H9 (cell line): ENCODE measurements at regions not wholly inside any gene's neighbourhood (a gene's known extent, or its start where the extent isn't known, plus 50 kb on each side); places are given as distances from the start of the nearest gene placed in this dataset.
A peak's percentile ranks its signal among the peaks of the same experiment; 100 is the strongest.

ENCODE experiments used
- DNase-seq: peaks from one replicate; pipeline ENCODE4 v3.0.0-alpha.2; 2017
- H2AFZ ChIP-seq: one replicate; pipeline ENCODE4 v1.6.1; 2013; ENCODE audit warnings: mild to moderate bottlenecking, low read length, control low read depth, moderate library complexity
- H2AK5ac ChIP-seq: 2 replicates; pipeline ENCODE4 v1.6.1; 2013; ENCODE audit warnings: low read length, control low read depth, mixed read lengths; ENCODE audit not compliant: insufficient read length
- H2BK120ac ChIP-seq: one replicate; pipeline ENCODE4 v1.6.1; 2013; ENCODE audit warnings: low read depth, mild to moderate bottlenecking, low read length, control low read depth, inconsistent platforms; ENCODE audit not compliant: poor library complexity, severe bottlenecking
- H2BK12ac ChIP-seq: 2 replicates; pipeline ENCODE4 v1.6.1; 2013; ENCODE audit warnings: low read length, control low read depth, mixed read lengths, low read depth; ENCODE audit not compliant: insufficient read length
- H2BK15ac ChIP-seq: 2 replicates; pipeline ENCODE4 v1.6.1; 2013; ENCODE audit warnings: low read depth, low read length, control low read depth
- H2BK20ac ChIP-seq: one replicate; pipeline ENCODE4 v1.6.1; 2013; ENCODE audit warnings: low read depth, mild to moderate bottlenecking, low read length, control low read depth, inconsistent platforms; ENCODE audit not compliant: poor library complexity, severe bottlenecking
- H2BK5ac ChIP-seq: 2 replicates; pipeline ENCODE4 v1.6.1; 2013; ENCODE audit warnings: low read length, control low read depth, mixed read lengths; ENCODE audit not compliant: insufficient read length
- H3K14ac ChIP-seq: 2 replicates; pipeline ENCODE4 v1.6.1; 2013; ENCODE audit warnings: low read length, control low read depth; ENCODE audit not compliant: insufficient read depth
- H3K18ac ChIP-seq: 2 replicates; pipeline ENCODE4 v1.6.1; 2013; ENCODE audit warnings: low read depth, mild to moderate bottlenecking, mixed read lengths, low read length, control low read depth; ENCODE audit not compliant: insufficient read length
- H3K23ac ChIP-seq: 2 replicates; pipeline ENCODE4 v1.6.1; 2013; ENCODE audit warnings: low read length, control low read depth, mixed read lengths, low read depth; ENCODE audit not compliant: insufficient read length
- H3K23me2 ChIP-seq: 2 replicates; pipeline ENCODE4 v1.6.1; 2013; ENCODE audit warnings: low read depth, mild to moderate bottlenecking, mixed read lengths, low read length, control low read depth; ENCODE audit not compliant: insufficient read length, poor library complexity, severe bottlenecking
- H3K27ac ChIP-seq: 2 replicates; pipeline ENCODE4 v1.5.1; 2013; ENCODE audit warnings: low read length, control low read depth, mixed read lengths, low read depth; ENCODE audit not compliant: insufficient read length
- H3K27me3 ChIP-seq: 2 replicates; pipeline ENCODE4 v1.6.1; 2013; ENCODE audit warnings: low read length, control low read depth, inconsistent platforms; ENCODE audit not compliant: insufficient read depth
- H3K4ac ChIP-seq: 2 replicates; pipeline ENCODE4 v1.6.1; 2013; ENCODE audit warnings: low read depth, mild to moderate bottlenecking, control low read depth, inconsistent platforms, low read length, moderate library complexity
- H3K4me1 ChIP-seq: 2 replicates; pipeline ENCODE4 v1.6.1; 2013; ENCODE audit warnings: low read length, control low read depth, inconsistent platforms; ENCODE audit not compliant: insufficient read depth
- H3K4me2 ChIP-seq: 2 replicates; pipeline ENCODE4 v1.6.1; 2013; ENCODE audit warnings: low read length, control low read depth, mixed read lengths; ENCODE audit not compliant: insufficient read length, insufficient read depth
- H3K56ac ChIP-seq: 2 replicates; pipeline ENCODE4 v1.6.1; 2013; ENCODE audit warnings: low read depth, mild to moderate bottlenecking, mixed read lengths, low read length, control low read depth; ENCODE audit not compliant: insufficient read length
- H3K79me1 ChIP-seq: 2 replicates; pipeline ENCODE4 v1.6.1; 2013; ENCODE audit warnings: low read depth, mild to moderate bottlenecking, moderate library complexity, low read length, control low read depth, inconsistent platforms; ENCODE audit not compliant: insufficient read depth, poor library complexity, severe bottlenecking
- H3K79me2 ChIP-seq: 2 replicates; pipeline ENCODE4 v1.6.1; 2013; ENCODE audit warnings: low read length, control low read depth, inconsistent platforms; ENCODE audit not compliant: insufficient read depth
- H3K9ac ChIP-seq: 2 replicates; pipeline ENCODE4 v1.6.1; 2013; ENCODE audit warnings: low read length, control low read depth, mixed read lengths; ENCODE audit not compliant: insufficient read length; ENCODE audit errors: extremely low read depth
- H3K9me3 ChIP-seq: one replicate; pipeline ENCODE4 v1.6.1; 2013; ENCODE audit warnings: low read depth, low read length, inconsistent platforms; ENCODE audit not compliant: control insufficient read depth
- H3T11ph ChIP-seq: one replicate; pipeline ENCODE4 v1.6.1; 2013; ENCODE audit warnings: mild to moderate bottlenecking, low read length, control low read depth, inconsistent platforms
- H4K20me1 ChIP-seq: one replicate; pipeline ENCODE4 v1.6.1; 2013; ENCODE audit not compliant: control insufficient read depth, insufficient read length, insufficient read depth
- H4K5ac ChIP-seq: 2 replicates; pipeline ENCODE4 v1.6.1; 2013; ENCODE audit warnings: low read depth, mild to moderate bottlenecking, mixed read lengths, low read length, control low read depth; ENCODE audit not compliant: insufficient read length
- H4K8ac ChIP-seq: replicated peaks from 2 replicates; pipeline ENCODE4 v1.6.1; 2013; ENCODE audit warnings: low read length, control low read depth, mixed read lengths, low read depth; ENCODE audit not compliant: insufficient read length
- H4K91ac ChIP-seq: 2 replicates; pipeline ENCODE4 v1.6.1; 2013; ENCODE audit warnings: low read depth, mild to moderate bottlenecking, moderate library complexity, mixed read lengths, low read length, control low read depth; ENCODE audit not compliant: insufficient read length
- H3K27ac Mint-ChIP-seq, 3 experiments: 2 replicates in 2 of 3; 3 replicates in 1 of 3; pipeline ENCODE4 v1.8.0; 2020 to 2021; ENCODE audit warnings: mixed read lengths in 3 of 3, mild to moderate bottlenecking in 1 of 3, moderate library complexity in 1 of 3
- H3K27me3 Mint-ChIP-seq: 2 replicates; pipeline ENCODE4 v1.8.0; 2021; ENCODE audit warnings: low read depth, mild to moderate bottlenecking, moderate library complexity, mixed read lengths
- H3K36me3 Mint-ChIP-seq, 3 experiments: 2 replicates in 2 of 3; 3 replicates in 1 of 3; pipeline ENCODE4 v1.8.0; 2020 to 2021; ENCODE audit warnings: low read depth in 3 of 3, mixed read lengths in 3 of 3; ENCODE audit not compliant: insufficient read depth in 1 of 3
- H3K4me1 Mint-ChIP-seq, 2 experiments: 2 replicates each; pipeline ENCODE4 v1.8.0; 2020; ENCODE audit warnings: mixed read lengths in 2 of 2
- H3K4me3 Mint-ChIP-seq, 2 experiments: 2 replicates in 1 of 2; 3 replicates in 1 of 2; pipeline ENCODE4 v1.8.0; 2020 to 2021; ENCODE audit warnings: mild to moderate bottlenecking in 2 of 2, mixed read lengths in 2 of 2, moderate library complexity in 1 of 2
- H3K9me3 Mint-ChIP-seq, 2 experiments: 2 replicates in 1 of 2; 3 replicates in 1 of 2; pipeline ENCODE4 v1.8.0; 2020; ENCODE audit warnings: mild to moderate bottlenecking in 2 of 2, mixed read lengths in 2 of 2, moderate library complexity in 1 of 2
- WGBS: extraction: QIAGEN DNeasy Blood & Tissue Kit; methylation state at CpG from one replicate; pipeline ENCODE4 v1.1.7; 2013; ENCODE audit warnings: missing lambda C conversion rate, low lambda C conversion rate, mixed read lengths; ENCODE audit not compliant: insufficient read length; ENCODE audit errors: extremely low coverage; 5-methylcytosine and 5-hydroxymethylcytosine counted together
- TF ChIP-seq, protein P1 (sequence below): fragments of 200-600 bp; sonication (generic); conservative IDR thresholded peaks from 3 replicates; pipeline ENCODE4 v1.8.0; 2021; ENCODE audit warnings: antibody characterized with exemption, mild to moderate bottlenecking

DNA sequence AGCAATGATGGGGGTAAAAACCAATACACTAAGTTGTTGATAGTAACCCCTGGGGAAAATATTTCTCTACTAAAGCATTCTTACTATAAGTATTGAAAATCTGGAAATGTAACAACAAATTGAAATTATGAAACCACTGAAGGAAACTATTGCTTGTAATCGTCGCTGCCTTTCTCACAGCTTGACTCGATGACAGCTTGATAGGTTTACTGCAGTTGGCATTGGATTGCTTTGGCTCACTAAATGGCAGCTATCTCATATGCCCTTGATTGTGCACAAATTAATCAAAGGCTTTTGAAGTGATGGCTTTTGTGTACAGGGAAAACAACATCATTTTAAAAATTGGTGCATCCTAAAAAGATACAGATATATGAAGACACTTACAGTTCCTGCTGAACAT lies 419.6 kb upstream of the TENM3 start:
- no peak overlapping the region for H2BK15ac ChIP-seq
- no peak for DNase-seq
- no peak overlapping the region for H3K14ac ChIP-seq
- H3K4me1 ChIP-seq = peaks cover 7% of the 10 kb centered on the region; the same call in 1 of the 2 replicates
- no peak overlapping the region for H3K18ac ChIP-seq
- no peak overlapping the region for H2AK5ac ChIP-seq
- H3K4ac ChIP-seq = no peak overlapping the region
- H3K23ac ChIP-seq = no peak overlapping the region
- no CpG with 5 or more reads among the region's 3 CpGs for WGBS
- H4K20me1 ChIP-seq = no peaks in the 10 kb centered on the region
- no peak overlapping the region for H4K8ac ChIP-seq
- no peaks in the 10 kb centered on the region for H3K27me3 Mint-ChIP-seq
- H3K79me1 ChIP-seq = no peaks in the 10 kb centered on the region
- H3K36me3 Mint-ChIP-seq = peaks cover 6 to 15% (median 9%) of the 10 kb centered on the region in 3 experiments
- H4K91ac ChIP-seq = no peak overlapping the region
- H3K9me3 ChIP-seq = peaks cover 4% of the 10 kb centered on the region
- TF ChIP-seq, protein P1, sequence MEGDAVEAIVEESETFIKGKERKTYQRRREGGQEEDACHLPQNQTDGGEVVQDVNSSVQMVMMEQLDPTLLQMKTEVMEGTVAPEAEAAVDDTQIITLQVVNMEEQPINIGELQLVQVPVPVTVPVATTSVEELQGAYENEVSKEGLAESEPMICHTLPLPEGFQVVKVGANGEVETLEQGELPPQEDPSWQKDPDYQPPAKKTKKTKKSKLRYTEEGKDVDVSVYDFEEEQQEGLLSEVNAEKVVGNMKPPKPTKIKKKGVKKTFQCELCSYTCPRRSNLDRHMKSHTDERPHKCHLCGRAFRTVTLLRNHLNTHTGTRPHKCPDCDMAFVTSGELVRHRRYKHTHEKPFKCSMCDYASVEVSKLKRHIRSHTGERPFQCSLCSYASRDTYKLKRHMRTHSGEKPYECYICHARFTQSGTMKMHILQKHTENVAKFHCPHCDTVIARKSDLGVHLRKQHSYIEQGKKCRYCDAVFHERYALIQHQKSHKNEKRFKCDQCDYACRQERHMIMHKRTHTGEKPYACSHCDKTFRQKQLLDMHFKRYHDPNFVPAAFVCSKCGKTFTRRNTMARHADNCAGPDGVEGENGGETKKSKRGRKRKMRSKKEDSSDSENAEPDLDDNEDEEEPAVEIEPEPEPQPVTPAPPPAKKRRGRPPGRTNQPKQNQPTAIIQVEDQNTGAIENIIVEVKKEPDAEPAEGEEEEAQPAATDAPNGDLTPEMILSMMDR = no peak
- peaks cover 10 to 11% of the 10 kb centered on the region in 2 experiments for H3K9me3 Mint-ChIP-seq
- no peaks in the 10 kb centered on the region for H3K23me2 ChIP-seq
- no peak overlapping the region for H3K9ac ChIP-seq
- H2BK12ac ChIP-seq = no peak overlapping the region
- no peak overlapping the region for H3T11ph ChIP-seq
- no peaks in the 10 kb centered on the region for H3K79me2 ChIP-seq
- H3K56ac ChIP-seq = no peak overlapping the region
- no peak overlapping the region for H2AFZ ChIP-seq
- H3K4me2 ChIP-seq = no peak overlapping the region
- H3K27me3 ChIP-seq = no peaks in the 10 kb centered on the region
- H2BK120ac ChIP-seq = no peak overlapping the region
- no peak overlapping the region for H4K5ac ChIP-seq
- H3K4me3 Mint-ChIP-seq = no peak overlapping the region
- no peak overlapping the region for H2BK5ac ChIP-seq
- peaks cover 47 to 54% of the 10 kb centered on the region in 2 experiments for H3K4me1 Mint-ChIP-seq
- H3K27ac ChIP-seq = no peak overlapping the region
- no peak overlapping the region for H2BK20ac ChIP-seq
- H3K27ac Mint-ChIP-seq = peak overlapping the region in 2 of 3 experiments; percentile 19 to 84; a peak in 2 of 7 replicates
